Upper lobe of left lung (tissue), 4 donors: ENCODE measurements at regions not wholly inside any gene's neighbourhood (a gene's known extent, or its start where the extent isn't known, plus 50 kb on each side); places are given as distances from the start of the nearest gene placed in this dataset.

ENCODE experiments used
- EP300 ChIP-seq, 4 donors: sonication (generic); formaldehyde crosslinking; IDR thresholded peaks; one replicate each; pipeline ENCODE4 v1.5.1; 2017; ENCODE audit warnings: antibody characterized with exemption in 4 of 4, control low read depth in 2 of 4
- TF ChIP-seq, protein P1 (sequence below), 6 experiments: fragments of 450-650 bp in 4 of 6; fragments of 200-600 bp in 2 of 6; sonication (generic) in 2 of 6; IDR thresholded peaks; one replicate each; pipeline ENCODE4 v1.5.1; 2016 to 2019; ENCODE audit warnings: antibody characterized with exemption in 6 of 6

DNA sequence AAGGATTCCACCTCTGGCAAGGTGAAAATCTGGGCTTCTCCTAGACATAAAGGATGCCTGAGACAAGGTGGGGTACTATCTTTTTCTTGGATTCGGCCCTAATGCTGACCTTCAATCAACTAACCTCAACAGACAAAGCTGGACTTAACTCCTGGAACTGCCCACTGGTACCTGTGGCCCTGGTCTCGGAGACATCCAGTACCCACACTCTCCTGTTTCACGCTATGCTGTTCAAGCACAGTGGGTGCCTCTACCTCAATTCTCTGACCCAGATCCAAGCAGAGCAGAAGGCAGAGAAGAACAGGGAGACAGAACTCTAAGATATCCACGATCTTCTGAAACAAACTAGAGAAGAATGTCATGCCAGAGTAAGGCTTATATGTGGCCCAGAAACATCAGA lies 189.8 kb upstream of the FOXQ1 start:
- TF ChIP-seq, protein P1, sequence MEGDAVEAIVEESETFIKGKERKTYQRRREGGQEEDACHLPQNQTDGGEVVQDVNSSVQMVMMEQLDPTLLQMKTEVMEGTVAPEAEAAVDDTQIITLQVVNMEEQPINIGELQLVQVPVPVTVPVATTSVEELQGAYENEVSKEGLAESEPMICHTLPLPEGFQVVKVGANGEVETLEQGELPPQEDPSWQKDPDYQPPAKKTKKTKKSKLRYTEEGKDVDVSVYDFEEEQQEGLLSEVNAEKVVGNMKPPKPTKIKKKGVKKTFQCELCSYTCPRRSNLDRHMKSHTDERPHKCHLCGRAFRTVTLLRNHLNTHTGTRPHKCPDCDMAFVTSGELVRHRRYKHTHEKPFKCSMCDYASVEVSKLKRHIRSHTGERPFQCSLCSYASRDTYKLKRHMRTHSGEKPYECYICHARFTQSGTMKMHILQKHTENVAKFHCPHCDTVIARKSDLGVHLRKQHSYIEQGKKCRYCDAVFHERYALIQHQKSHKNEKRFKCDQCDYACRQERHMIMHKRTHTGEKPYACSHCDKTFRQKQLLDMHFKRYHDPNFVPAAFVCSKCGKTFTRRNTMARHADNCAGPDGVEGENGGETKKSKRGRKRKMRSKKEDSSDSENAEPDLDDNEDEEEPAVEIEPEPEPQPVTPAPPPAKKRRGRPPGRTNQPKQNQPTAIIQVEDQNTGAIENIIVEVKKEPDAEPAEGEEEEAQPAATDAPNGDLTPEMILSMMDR (IDR thresholded peaks at IDR 0.05), result no peak
- TF ChIP-seq EP300 (IDR thresholded peaks at IDR 0.05), result no peak
